Loucy (cell line): ENCODE measurements at regions not wholly inside any gene's neighbourhood (a gene's known extent, or its start where the extent isn't known, plus 50 kb on each side); places are given as distances from the start of the nearest gene placed in this dataset.

Experiments
- CTCF ChIP-seq: fragments of 200-600 bp; sonication (generic); conservative IDR thresholded peaks from 2 replicates; pipeline ENCODE4 v1.5.1; 2014; ENCODE audit warnings: mild to moderate bottlenecking, antibody characterized with exemption, low read length
- EZH2phosphoT487 ChIP-seq: fragments of 200-600 bp; IDR thresholded peaks from 2 replicates; pipeline ENCODE4 v1.6.1; 2018; ENCODE audit warnings: antibody characterized with exemption, mild to moderate bottlenecking, moderate library complexity, borderline replicate concordance

GRCh38 chr5:148932355-148932935 is 106.0 kb downstream of the ADRB2 start:
- no peak for TF ChIP-seq CTCF
- no peak for TF ChIP-seq EZH2phosphoT487
